Calu3 (cell line): ENCODE measurements at regions not wholly inside any gene's neighbourhood (a gene's known extent, or its start where the extent isn't known, plus 50 kb on each side); places are given as distances from the start of the nearest gene placed in this dataset.

ENCODE experiments used
- BruUV-seq: library from RNA; stranded (reverse); fragments of 400-500 nt; replicated peaks from 2 replicates; lab custom pipeline; 2021; lab: Mats Ljungman, UMichigan
- CTCF ChIA-PET: fragments of 300-600 bp; sonication (Branson Sonifier 250); formaldehyde crosslinking; loops from one replicate; lab custom pipeline; 2022; ENCODE audit warnings: antibody characterized with exemption; lab: Charles Lee
- DNase-seq: peaks from one replicate; pipeline ENCODE4 v3.0.0; 2022
- H3K27ac Mint-ChIP-seq: one replicate; pipeline ENCODE4 v1.8.0; 2022; ENCODE audit warnings: mixed read lengths; ENCODE audit not compliant: unreplicated experiment
- H3K27me3 Mint-ChIP-seq: one replicate; pipeline ENCODE4 v1.8.0; 2022; ENCODE audit warnings: mixed read lengths; ENCODE audit not compliant: unreplicated experiment
- H3K36me3 Mint-ChIP-seq: one replicate; pipeline ENCODE4 v1.8.0; 2022; ENCODE audit warnings: mild to moderate bottlenecking, moderate library complexity, mixed read lengths; ENCODE audit not compliant: insufficient read depth, unreplicated experiment
- H3K4me1 Mint-ChIP-seq: one replicate; pipeline ENCODE4 v1.8.0; 2022; ENCODE audit warnings: mild to moderate bottlenecking, low read depth, mixed read lengths; ENCODE audit not compliant: unreplicated experiment
- H3K4me3 Mint-ChIP-seq: one replicate; pipeline ENCODE4 v1.8.0; 2022; ENCODE audit warnings: mild to moderate bottlenecking, low read depth, moderate library complexity, mixed read lengths; ENCODE audit not compliant: unreplicated experiment
- H3K9me3 Mint-ChIP-seq: one replicate; pipeline ENCODE4 v1.8.0; 2022; ENCODE audit warnings: low read depth, mixed read lengths; ENCODE audit not compliant: unreplicated experiment
- intact Hi-C: fragments of 100-400 bp; cut with micrococcal nuclease; formaldehyde crosslinking; loops from one replicate; pipeline ENCODE4 v1.10.0; 2022; ENCODE audit not compliant: unreplicated experiment
- TF ChIP-seq, protein P1 (sequence below): fragments of 200-600 bp; IDR thresholded peaks from one replicate; pipeline ENCODE4 v1.8.0; 2022; ENCODE audit warnings: antibody characterized with exemption; ENCODE audit not compliant: unreplicated experiment

GRCh38 chr5:57325678-57326397, 152.0 kb downstream of the GPBP1 start:
- CTCF ChIA-PET: no interaction called here
- no peak overlapping the region for H3K27ac Mint-ChIP-seq
- no peak overlapping the region for H3K4me3 Mint-ChIP-seq
- H3K27me3 Mint-ChIP-seq: no peaks in the 10 kb centered on the region
- peaks cover 7% of the 10 kb centered on the region for H3K36me3 Mint-ChIP-seq
- TF ChIP-seq, protein P1, sequence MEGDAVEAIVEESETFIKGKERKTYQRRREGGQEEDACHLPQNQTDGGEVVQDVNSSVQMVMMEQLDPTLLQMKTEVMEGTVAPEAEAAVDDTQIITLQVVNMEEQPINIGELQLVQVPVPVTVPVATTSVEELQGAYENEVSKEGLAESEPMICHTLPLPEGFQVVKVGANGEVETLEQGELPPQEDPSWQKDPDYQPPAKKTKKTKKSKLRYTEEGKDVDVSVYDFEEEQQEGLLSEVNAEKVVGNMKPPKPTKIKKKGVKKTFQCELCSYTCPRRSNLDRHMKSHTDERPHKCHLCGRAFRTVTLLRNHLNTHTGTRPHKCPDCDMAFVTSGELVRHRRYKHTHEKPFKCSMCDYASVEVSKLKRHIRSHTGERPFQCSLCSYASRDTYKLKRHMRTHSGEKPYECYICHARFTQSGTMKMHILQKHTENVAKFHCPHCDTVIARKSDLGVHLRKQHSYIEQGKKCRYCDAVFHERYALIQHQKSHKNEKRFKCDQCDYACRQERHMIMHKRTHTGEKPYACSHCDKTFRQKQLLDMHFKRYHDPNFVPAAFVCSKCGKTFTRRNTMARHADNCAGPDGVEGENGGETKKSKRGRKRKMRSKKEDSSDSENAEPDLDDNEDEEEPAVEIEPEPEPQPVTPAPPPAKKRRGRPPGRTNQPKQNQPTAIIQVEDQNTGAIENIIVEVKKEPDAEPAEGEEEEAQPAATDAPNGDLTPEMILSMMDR: no peak
- H3K4me1 Mint-ChIP-seq: peaks cover 16% of the 10 kb centered on the region
- no TSS peak for BruUV-seq
- intact Hi-C loops: no loop called here
- DNase-seq: no peak
- H3K9me3 Mint-ChIP-seq: peaks cover 5% of the 10 kb centered on the region

DNA sequence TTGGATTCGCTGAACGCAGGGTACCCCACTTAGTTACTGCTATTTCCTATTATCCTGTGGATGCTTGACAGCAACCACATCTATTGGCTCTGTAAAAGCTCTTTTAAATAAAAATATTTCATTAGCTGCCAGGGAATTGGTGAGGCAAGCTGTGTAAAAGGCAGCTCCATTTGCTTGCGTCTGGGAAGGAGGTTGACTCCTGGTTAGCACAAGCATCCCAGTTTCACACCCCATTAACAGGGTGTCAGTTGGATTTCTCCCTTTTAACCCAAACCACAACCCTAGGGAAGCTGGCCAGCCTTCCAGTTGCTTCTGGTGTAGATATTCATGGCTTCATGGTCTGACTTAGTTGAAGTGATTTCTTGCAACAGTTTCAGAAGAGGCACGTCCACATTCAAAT, 151.0 kb downstream of the GPBP1 start:
- no TSS peak for BruUV-seq
- Mint-ChIP-seq H3K36me3 (peaks cover 7% of the 10 kb centered on the region), H3K27ac (no peak overlapping the region), H3K4me3 (no peak overlapping the region), H3K9me3 (peaks cover 5% of the 10 kb centered on the region), H3K4me1 (peaks cover 16% of the 10 kb centered on the region), H3K27me3 (no peaks in the 10 kb centered on the region)
- CTCF ChIA-PET: no interaction called here
- intact Hi-C loops: no loop called here
- TF ChIP-seq, protein P1: no peak
- no peak for DNase-seq

DNA sequence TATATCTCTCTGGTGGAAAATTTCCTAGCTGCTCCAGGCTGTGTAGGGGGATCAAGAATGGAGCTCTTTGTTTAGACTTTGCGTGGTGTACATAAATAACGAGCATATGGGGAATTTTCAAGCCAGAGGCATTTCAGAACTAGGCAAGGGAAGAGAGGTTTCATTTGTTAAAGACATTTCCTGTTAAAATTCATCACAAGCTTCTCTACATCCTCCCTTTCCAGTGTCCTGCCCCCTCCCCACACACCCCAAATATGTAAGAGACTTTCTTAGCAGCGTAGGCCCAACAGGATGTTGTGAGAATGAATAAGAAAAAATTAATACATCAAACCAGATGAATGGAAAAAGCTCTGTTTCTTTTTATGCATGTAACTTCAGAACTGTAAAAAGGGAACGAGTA, 150.3 kb downstream of the GPBP1 start:
- H3K27ac Mint-ChIP-seq: no peak overlapping the region
- no peak overlapping the region for H3K4me3 Mint-ChIP-seq
- no peaks in the 10 kb centered on the region for H3K27me3 Mint-ChIP-seq
- intact Hi-C loops: no loop called here
- CTCF ChIA-PET: no interaction called here
- no peak for DNase-seq
- H3K4me1 Mint-ChIP-seq: peaks cover 16% of the 10 kb centered on the region
- H3K9me3 Mint-ChIP-seq: peaks cover 5% of the 10 kb centered on the region
- no TSS peak for BruUV-seq
- peaks cover 7% of the 10 kb centered on the region for H3K36me3 Mint-ChIP-seq
- TF ChIP-seq, protein P1: no peak

- no peak overlapping the region for H3K4me3 Mint-ChIP-seq
Observed at GRCh38 chr5:57320582-57320981, 146.7 kb downstream of the GPBP1 start.

More at GRCh38 chr5:57320582-57320981, 146.7 kb downstream of the GPBP1 start:
- intact Hi-C loops: no loop called here
- Mint-ChIP-seq H3K27ac (no peak overlapping the region), H3K27me3 (no peaks in the 10 kb centered on the region), H3K4me1 (no peaks in the 10 kb centered on the region), H3K9me3 (peaks cover 2% of the 10 kb centered on the region), H3K36me3 (no peaks in the 10 kb centered on the region)
- no TSS peak for BruUV-seq
- no peak for DNase-seq
- CTCF ChIA-PET: no interaction called here
- TF ChIP-seq, protein P1: no peak
